H1 (cell line): ENCODE measurements at regions not wholly inside any gene's neighbourhood (a gene's known extent, or its start where the extent isn't known, plus 50 kb on each side); places are given as distances from the start of the nearest gene placed in this dataset.

Experiments
- CTCF ChIA-PET: fragments of 300-600 bp; sonication (Branson Sonifier 250); formaldehyde crosslinking; loops from one replicate; lab custom pipeline; 2021; ENCODE audit not compliant: partially characterized antibody; lab: Charles Lee
- POLR2A ChIA-PET: fragments of 300-600 bp; sonication (Branson Sonifier 250); formaldehyde crosslinking; loops from one replicate; lab custom pipeline; 2021; ENCODE audit warnings: inconsistent platforms; ENCODE audit not compliant: partially characterized antibody; lab: Charles Lee
- DNase-seq, 2 experiments: peaks; one replicate each; pipeline versions ENCODE4 v3.0.0 to v3.0.0-alpha.2; 2010 to 2022; ENCODE audit warnings: low spot score in 2 of 2, low read depth in 1 of 2, mixed read lengths in 1 of 2
- FAIRE-seq: peaks from 2 replicates; lab custom pipeline; 2011; peaks lifted over from hg19 to GRCh38; lab: Jason Lieb, UNC
- H2AFZ ChIP-seq: 2 replicates; pipeline ENCODE4 v1.8.1; 2012; ENCODE audit warnings: low read length, inconsistent platforms
- H2AK5ac ChIP-seq: 2 replicates; pipeline ENCODE4 v1.6.1; 2013; ENCODE audit warnings: low read depth, low read length
- H2BK120ac ChIP-seq: replicated peaks from 2 replicates; pipeline ENCODE3; 2013; ENCODE audit warnings: low read depth, low read length, inconsistent platforms
- H2BK12ac ChIP-seq: 2 replicates; pipeline ENCODE4 v1.6.1; 2013; ENCODE audit warnings: low read depth, low read length
- H2BK15ac ChIP-seq: 2 replicates; pipeline ENCODE4 v1.6.1; 2013; ENCODE audit warnings: low read length
- H2BK20ac ChIP-seq: 2 replicates; pipeline ENCODE4 v1.6.1; 2013; ENCODE audit warnings: low read length
- H2BK5ac ChIP-seq: 2 replicates; pipeline ENCODE4 v1.6.1; 2013; ENCODE audit warnings: low read depth, low read length
- H3K14ac ChIP-seq: 2 replicates; pipeline ENCODE4 v1.6.1; 2013; ENCODE audit warnings: inconsistent platforms; ENCODE audit not compliant: insufficient read length
- H3K18ac ChIP-seq: 2 replicates; pipeline ENCODE4 v1.6.1; 2013; ENCODE audit warnings: low read length; ENCODE audit errors: extremely low read depth
- H3K23ac ChIP-seq: 2 replicates; pipeline ENCODE4 v1.6.1; 2013; ENCODE audit warnings: inconsistent platforms; ENCODE audit not compliant: insufficient read length
- H3K23me2 ChIP-seq: 2 replicates; pipeline ENCODE4 v1.6.1; 2013; ENCODE audit warnings: low read depth, low read length
- H3K27ac ChIP-seq: 2 replicates; pipeline ENCODE4 v1.6.1; 2011; ENCODE audit warnings: low read depth, low read length, inconsistent platforms
- H3K27me3 ChIP-seq, 4 experiments: replicated peaks in 1 of 4; 1 replicate in 1 of 4; 2 replicates in 3 of 4; pipeline versions ENCODE4 v1.6.1 to v1.8.1; 2011 to 2013; ENCODE audit warnings: low read length in 3 of 4, mild to moderate bottlenecking in 3 of 4, inconsistent platforms in 2 of 4, mixed read lengths in 2 of 4, moderate library complexity in 1 of 4; ENCODE audit not compliant: control insufficient read depth in 3 of 4, insufficient read depth in 3 of 4; ENCODE audit errors: extremely low read depth in 1 of 4
- H3K36me3 ChIP-seq, 4 experiments: 2 replicates each; pipeline versions ENCODE4 v1.6.1 to v1.8.1; 2011 to 2013; ENCODE audit warnings: mild to moderate bottlenecking in 4 of 4, low read length in 3 of 4, moderate library complexity in 2 of 4, control low read depth in 1 of 4, inconsistent platforms in 1 of 4; ENCODE audit not compliant: insufficient read depth in 4 of 4, control insufficient read depth in 2 of 4
- H3K4ac ChIP-seq: replicated peaks from 2 replicates; pipeline ENCODE3; 2013; ENCODE audit warnings: low read length, low read depth, mixed read lengths, inconsistent platforms; ENCODE audit not compliant: insufficient read length
- H3K4me1 ChIP-seq, 4 experiments: replicated peaks in 1 of 4; 1 replicate in 1 of 4; 2 replicates in 3 of 4; pipeline versions ENCODE4 v1.6.1 to v1.8.1; 2011 to 2013; ENCODE audit warnings: low read length in 3 of 4, inconsistent platforms in 2 of 4, mixed read lengths in 1 of 4; ENCODE audit not compliant: insufficient read depth in 4 of 4, control insufficient read depth in 3 of 4
- H3K4me2 ChIP-seq, 2 experiments: 2 replicates each; pipeline versions ENCODE4 v1.6.1 to v1.8.1; 2011 to 2013; ENCODE audit warnings: low read depth in 2 of 2, low read length in 2 of 2, control low read depth in 1 of 2, inconsistent platforms in 1 of 2, mild to moderate bottlenecking in 1 of 2; ENCODE audit not compliant: insufficient read depth in 1 of 2
- H3K4me3 ChIP-seq, 4 experiments: fragments of 200-600, 300-600 bp in 1 of 4; sonication (generic), shearing (Covaris generic), sonication (Bioruptor Twin) in 1 of 4; 2 replicates each; pipeline versions ENCODE4 v1.5.1 to v1.8.1; 2011 to 2016; ENCODE audit warnings: low read length in 4 of 4, low read depth in 3 of 4, control low read depth in 2 of 4, inconsistent platforms in 2 of 4, mild to moderate bottlenecking in 2 of 4, mixed read lengths in 1 of 4, moderate library complexity in 1 of 4; ENCODE audit not compliant: insufficient read depth in 2 of 4; ENCODE audit errors: extremely low read depth in 1 of 4
- H3K56ac ChIP-seq: replicated peaks from 2 replicates; pipeline ENCODE3; 2013; ENCODE audit warnings: low read depth, mild to moderate bottlenecking, mixed read lengths, low read length, inconsistent platforms; ENCODE audit not compliant: insufficient read length
- H3K79me1 ChIP-seq: 2 replicates; pipeline ENCODE4 v1.6.1; 2013; ENCODE audit warnings: low read depth, low read length, control low read depth
- H3K79me2 ChIP-seq, 2 experiments: 2 replicates each; pipeline versions ENCODE4 v1.6.1 to v1.8.1; 2012 to 2013; ENCODE audit warnings: low read length in 2 of 2, mild to moderate bottlenecking in 2 of 2, inconsistent platforms in 1 of 2; ENCODE audit not compliant: insufficient read depth in 2 of 2, control insufficient read depth in 1 of 2
- H3K9ac ChIP-seq, 4 experiments: replicated peaks in 1 of 4; 1 replicate in 1 of 4; 2 replicates in 3 of 4; pipeline versions ENCODE4 v1.6.1 to v1.8.1; 2011 to 2013; ENCODE audit warnings: low read depth in 3 of 4, low read length in 3 of 4, control low read depth in 2 of 4, mild to moderate bottlenecking in 2 of 4, moderate library complexity in 2 of 4, inconsistent platforms in 1 of 4; ENCODE audit errors: extremely low read depth in 1 of 4
- H3K9me3 ChIP-seq, 2 experiments: 2 replicates each; pipeline versions ENCODE4 v1.6.1 to v1.8.1; 2012 to 2013; ENCODE audit warnings: mild to moderate bottlenecking in 2 of 2, moderate library complexity in 2 of 2, control low read depth in 1 of 2, inconsistent platforms in 1 of 2, low read depth in 1 of 2, low read length in 1 of 2, mixed read lengths in 1 of 2; ENCODE audit not compliant: insufficient read depth in 2 of 2
- H4K20me1 ChIP-seq, 2 experiments: replicated peaks in 1 of 2; 2 replicates each; pipeline versions ENCODE3 to v1.8.1; 2011 to 2013; ENCODE audit warnings: inconsistent platforms in 2 of 2, low read length in 2 of 2, mild to moderate bottlenecking in 1 of 2; ENCODE audit not compliant: insufficient read depth in 2 of 2, control insufficient read depth in 1 of 2
- H4K5ac ChIP-seq: 2 replicates; pipeline ENCODE4 v1.6.1; 2013; ENCODE audit warnings: low read length, low read depth, mixed read lengths, inconsistent platforms; ENCODE audit not compliant: insufficient read length
- H4K8ac ChIP-seq: 2 replicates; pipeline ENCODE4 v1.8.0; 2013; ENCODE audit warnings: mild to moderate bottlenecking, moderate library complexity, low read length, inconsistent platforms; ENCODE audit not compliant: insufficient read depth; ENCODE audit errors: extremely low read depth
- H4K91ac ChIP-seq: replicated peaks from 2 replicates; pipeline ENCODE3; 2013; ENCODE audit warnings: low read length, mixed read lengths, inconsistent platforms; ENCODE audit not compliant: insufficient read length
- BACH1 ChIP-seq: IDR thresholded peaks from 2 replicates; pipeline ENCODE4 v1.6.1; 2012; ENCODE audit warnings: low read length, improper control_type of control experiment
- CEBPB ChIP-seq: IDR thresholded peaks from 2 replicates; pipeline ENCODE4 v1.6.1; 2012; ENCODE audit warnings: low read depth, low read length
- CHD1 ChIP-seq: IDR thresholded peaks from 2 replicates; pipeline ENCODE4 v1.6.1; 2012; ENCODE audit warnings: low read depth, low read length, improper control_type of control experiment
- E2F6 ChIP-seq: IDR thresholded peaks from 2 replicates; pipeline ENCODE4 v1.6.1; 2012; ENCODE audit warnings: inconsistent platforms
- EGR1 ChIP-seq: IDR thresholded peaks from 2 replicates; pipeline ENCODE4 v1.6.1; 2011; ENCODE audit warnings: low read depth, low read length, borderline replicate concordance
- KDM4A ChIP-seq: IDR thresholded peaks from one replicate; pipeline ENCODE4 v1.7.1; 2012; ENCODE audit warnings: low read depth, mild to moderate bottlenecking, moderate library complexity, low read length, inconsistent platforms; ENCODE audit not compliant: severe bottlenecking
- PHF8 ChIP-seq: fragments of 200-600 bp; sonication (generic); conservative IDR thresholded peaks from 2 replicates; pipeline ENCODE4 v1.7.1; 2012; ENCODE audit warnings: low read depth, mild to moderate bottlenecking, inconsistent platforms, low read length, moderate library complexity
- POU5F1 ChIP-seq: IDR thresholded peaks from 2 replicates; pipeline ENCODE4 v1.6.1; 2011; ENCODE audit warnings: low read depth, mild to moderate bottlenecking, low read length, moderate library complexity
- SP2 ChIP-seq: IDR thresholded peaks from 2 replicates; pipeline ENCODE4 v1.6.1; 2012; ENCODE audit warnings: mild to moderate bottlenecking, low read length, inconsistent platforms
- TEAD4 ChIP-seq: IDR thresholded peaks from 2 replicates; pipeline ENCODE4 v1.6.1; 2012; ENCODE audit warnings: low read depth, low read length, inconsistent platforms, mixed read lengths
- USF2 ChIP-seq: IDR thresholded peaks from 2 replicates; pipeline ENCODE4 v1.6.1; 2011; ENCODE audit warnings: low read length, improper control_type of control experiment

GRCh38 chr2:19465978-19466377, 107.6 kb upstream of the OSR1 start:
- Histone ChIP-seq H3K79me1 (no peaks in the 10 kb centered on the region), H2BK120ac (no peak overlapping the region), H4K5ac (no peak overlapping the region), H2BK12ac (no peak overlapping the region), H3K18ac (no peak overlapping the region), H2AK5ac (no peak overlapping the region), H2AFZ (no peak overlapping the region), H3K23ac (no peak overlapping the region), H3K27me3 (no peaks in the 10 kb centered on the region), H3K14ac (no peak overlapping the region), H3K9me3 (no peaks in the 10 kb centered on the region), H4K91ac (no peak overlapping the region), H3K27ac (no peak overlapping the region), H4K20me1 (no peaks in the 10 kb centered on the region), H3K36me3 (no peaks in the 10 kb centered on the region), H3K4me2 (no peak overlapping the region), H2BK15ac (no peak overlapping the region), H3K56ac (no peak overlapping the region), H3K4me1 (peaks cover 0 to 15% (median 8%) of the 10 kb centered on the region in 4 experiments; a peak in 5 of 7 replicates), H3K9ac (no peak overlapping the region), H2BK20ac (no peak overlapping the region), H4K8ac (no peak overlapping the region), H3K4me3 (no peak overlapping the region), H3K4ac (no peak overlapping the region), H2BK5ac (no peak overlapping the region), H3K23me2 (no peaks in the 10 kb centered on the region), H3K79me2 (no peaks in the 10 kb centered on the region)
- POLR2A ChIA-PET, result no interaction called here
- TF ChIP-seq TEAD4 (no peak), BACH1 (no peak), POU5F1 (no peak), E2F6 (no peak), PHF8 (no peak), CEBPB (no peak), SP2 (no peak), KDM4A (no peak), EGR1 (no peak), USF2 (no peak), CHD1 (no peak)
- CTCF ChIA-PET, result interaction anchor here (1.0 kb wide), 1 partner anchor 113 kb away, joined by 3 read pairs; no protein-coding TSS in a partner anchor
- FAIRE-seq (no peak), DNase-seq (no peak)
